Neural progenitor cell (in vitro differentiated cells): ENCODE measurements at regions not wholly inside any gene's neighbourhood (a gene's known extent, or its start where the extent isn't known, plus 50 kb on each side); places are given as distances from the start of the nearest gene placed in this dataset.

ENCODE experiments used
- EZH2 ChIP-seq: fragments of 200-600 bp; sonication (generic); IDR thresholded peaks from 2 replicates; pipeline ENCODE4 v1.6.1; 2017; ENCODE audit warnings: antibody characterized with exemption, mild to moderate bottlenecking, moderate library complexity
- EZH2phosphoT487 ChIP-seq: fragments of 200-600 bp; sonication (generic); IDR thresholded peaks from 2 replicates; pipeline ENCODE4 v1.6.1; 2017; ENCODE audit warnings: antibody characterized with exemption
- TF ChIP-seq, protein P1 (sequence below): fragments of 200-600 bp; sonication (generic); IDR thresholded peaks from 2 replicates; pipeline ENCODE4 v1.5.1; 2017; ENCODE audit warnings: antibody characterized with exemption, mild to moderate bottlenecking

DNA sequence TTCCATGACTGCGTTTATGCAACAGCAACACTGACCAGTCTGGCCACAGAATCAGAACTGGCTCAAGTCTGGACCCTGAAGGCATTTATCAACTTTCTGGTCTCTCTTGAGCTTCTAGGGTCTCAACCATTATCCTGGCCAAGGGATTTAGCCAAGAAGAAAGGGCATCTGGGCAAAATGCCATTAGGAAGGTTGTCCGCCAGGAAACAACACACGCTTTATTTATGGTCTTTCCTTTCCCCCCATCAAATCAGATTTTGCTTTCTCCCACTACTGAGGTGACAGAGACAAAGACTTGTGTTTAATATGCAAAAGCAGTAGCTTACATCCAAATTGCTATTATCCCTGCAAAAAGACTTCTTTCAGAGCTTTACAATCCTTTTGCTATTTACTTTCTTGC is 81.6 kb upstream of the PPP2R5A start:
- TF ChIP-seq EZH2 (no peak), EZH2phosphoT487 (no peak)
- TF ChIP-seq, protein P1, sequence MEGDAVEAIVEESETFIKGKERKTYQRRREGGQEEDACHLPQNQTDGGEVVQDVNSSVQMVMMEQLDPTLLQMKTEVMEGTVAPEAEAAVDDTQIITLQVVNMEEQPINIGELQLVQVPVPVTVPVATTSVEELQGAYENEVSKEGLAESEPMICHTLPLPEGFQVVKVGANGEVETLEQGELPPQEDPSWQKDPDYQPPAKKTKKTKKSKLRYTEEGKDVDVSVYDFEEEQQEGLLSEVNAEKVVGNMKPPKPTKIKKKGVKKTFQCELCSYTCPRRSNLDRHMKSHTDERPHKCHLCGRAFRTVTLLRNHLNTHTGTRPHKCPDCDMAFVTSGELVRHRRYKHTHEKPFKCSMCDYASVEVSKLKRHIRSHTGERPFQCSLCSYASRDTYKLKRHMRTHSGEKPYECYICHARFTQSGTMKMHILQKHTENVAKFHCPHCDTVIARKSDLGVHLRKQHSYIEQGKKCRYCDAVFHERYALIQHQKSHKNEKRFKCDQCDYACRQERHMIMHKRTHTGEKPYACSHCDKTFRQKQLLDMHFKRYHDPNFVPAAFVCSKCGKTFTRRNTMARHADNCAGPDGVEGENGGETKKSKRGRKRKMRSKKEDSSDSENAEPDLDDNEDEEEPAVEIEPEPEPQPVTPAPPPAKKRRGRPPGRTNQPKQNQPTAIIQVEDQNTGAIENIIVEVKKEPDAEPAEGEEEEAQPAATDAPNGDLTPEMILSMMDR, result no peak
